ENCODE measurements at regions not wholly inside any gene's neighbourhood (a gene's known extent, or its start where the extent isn't known, plus 50 kb on each side); places are given as distances from the start of the nearest gene placed in this dataset.

- no peaks in the 10 kb centered on the region for H3K4me1 Mint-ChIP-seq
- no peak for DNase-seq (ENCODE audit: low spot score in 2 of 2, unreplicated experiment in 2 of 2)
- no peaks in the 10 kb centered on the region for H3K27me3 Mint-ChIP-seq (ENCODE audit: low read depth)
- no peak overlapping the region for H3K4me3 Mint-ChIP-seq
- no peaks in the 10 kb centered on the region for H3K36me3 Mint-ChIP-seq
- H3K27ac Mint-ChIP-seq, result no peak overlapping the region
- no peak for TF ChIP-seq CTCF (IDR thresholded peaks at IDR 0.05; ENCODE audit: unreplicated experiment)
- H3K9me3 Mint-ChIP-seq, result peaks cover 5% of the 10 kb centered on the region
These were observed 265.0 kb upstream of the C2CD4B start for GRCh38 chr15:62430056-62430455.

GRCh38 chr15:62430552-62430951 is 265.5 kb upstream of the C2CD4B start:
- no peak for DNase-seq (ENCODE audit: low spot score in 2 of 2, unreplicated experiment in 2 of 2)
- peaks cover 7% of the 10 kb centered on the region for H3K9me3 Mint-ChIP-seq
- no peak for TF ChIP-seq CTCF (IDR thresholded peaks at IDR 0.05; ENCODE audit: unreplicated experiment)
- no peak overlapping the region for H3K27ac Mint-ChIP-seq
- no peak overlapping the region for H3K4me3 Mint-ChIP-seq
- no peaks in the 10 kb centered on the region for H3K27me3 Mint-ChIP-seq (ENCODE audit: low read depth)
- no peaks in the 10 kb centered on the region for H3K4me1 Mint-ChIP-seq
- no peaks in the 10 kb centered on the region for H3K36me3 Mint-ChIP-seq

- DNase-seq (ENCODE audit: low spot score in 2 of 2, unreplicated experiment in 2 of 2), result no peak
- H3K9me3 Mint-ChIP-seq, result peaks cover 7% of the 10 kb centered on the region
- H3K4me3 Mint-ChIP-seq, result no peak overlapping the region
- H3K27ac Mint-ChIP-seq, result no peak overlapping the region
- H3K4me1 Mint-ChIP-seq, result no peaks in the 10 kb centered on the region
- no peak for TF ChIP-seq CTCF (IDR thresholded peaks at IDR 0.05; ENCODE audit: unreplicated experiment)
- no peaks in the 10 kb centered on the region for H3K27me3 Mint-ChIP-seq (ENCODE audit: low read depth)
- no peaks in the 10 kb centered on the region for H3K36me3 Mint-ChIP-seq
These were observed 266.1 kb upstream of the C2CD4B start for GRCh38 chr15:62431008-62431797.

- no peak for DNase-seq (ENCODE audit: low spot score in 2 of 2, unreplicated experiment in 2 of 2)
- Mint-ChIP-seq H3K4me1 (no peaks in the 10 kb centered on the region), H3K27me3 (ENCODE audit: low read depth) (no peaks in the 10 kb centered on the region), H3K27ac (no peak overlapping the region), H3K4me3 (no peak overlapping the region), H3K36me3 (no peaks in the 10 kb centered on the region), H3K9me3 (peaks cover 7% of the 10 kb centered on the region)
- TF ChIP-seq CTCF (IDR thresholded peaks at IDR 0.05; ENCODE audit: unreplicated experiment), result no peak
These were observed 266.7 kb upstream of the C2CD4B start for GRCh38 chr15:62431817-62432216.

- DNase-seq (ENCODE audit: low spot score in 2 of 2, unreplicated experiment in 2 of 2), result no peak
- Mint-ChIP-seq H3K36me3 (no peaks in the 10 kb centered on the region), H3K4me3 (no peak overlapping the region), H3K9me3 (peaks cover 7% of the 10 kb centered on the region), H3K27me3 (ENCODE audit: low read depth) (no peaks in the 10 kb centered on the region), H3K27ac (no peak overlapping the region), H3K4me1 (no peaks in the 10 kb centered on the region)
- no peak for TF ChIP-seq CTCF (IDR thresholded peaks at IDR 0.05; ENCODE audit: unreplicated experiment)
These were observed 267.8 kb upstream of the C2CD4B start for GRCh38 chr15:62432702-62433398.
